COR-L47 (cell line): ENCODE measurements at regions not wholly inside any gene's neighbourhood (a gene's known extent, or its start where the extent isn't known, plus 50 kb on each side); places are given as distances from the start of the nearest gene placed in this dataset.
A peak's percentile ranks its signal among the peaks of the same experiment; 100 is the strongest.
"Not testable (repeated sequence)": the region's sequence is repeated elsewhere in the genome, so short reads cannot be mapped to it uniquely, and the experiment has no call there.

Source experiments
- DNase-seq: peaks from one replicate; lab custom pipeline; 2025; lab: John Stamatoyannopoulos, UW

- DNase-seq = no peak
Measured at GRCh38 chr1:105137543-105138457, 1388.1 kb downstream of the AMY1C start.

GRCh38 chr1:105138458-105138893 is 1388.8 kb downstream of the AMY1C start:
- DNase-seq = peak; percentile 45

- peak; percentile 95 for DNase-seq
Measured at GRCh38 chr1:105172788-105173187, 1423.1 kb downstream of the AMY1C start.

- no peak for DNase-seq
Measured at GRCh38 chr1:105180789-105181188, 1431.1 kb downstream of the AMY1C start.

GRCh38 chr1:105204836-105205371 is 1455.2 kb downstream of the AMY1C start:
- no peak for DNase-seq

- DNase-seq = no peak
Measured at GRCh38 chr1:105208581-105208980, 1458.9 kb downstream of the AMY1C start.

- DNase-seq = no peak
Measured at GRCh38 chr1:105210747-105211146, 1461.0 kb downstream of the AMY1C start.

- DNase-seq = no peak
Measured at GRCh38 chr1:105231378-105231777, 1481.7 kb downstream of the AMY1C start.

GRCh38 chr1:105243411-105243810 is 1493.7 kb downstream of the AMY1C start:
- DNase-seq = no peak

GRCh38 chr1:105243969-105244368 is 1494.3 kb downstream of the AMY1C start:
- peak; percentile 12 for DNase-seq

GRCh38 chr1:105254906-105255305 is 1505.2 kb downstream of the AMY1C start:
- no peak for DNase-seq

GRCh38 chr1:105260001-105260400 is 1510.3 kb downstream of the AMY1C start:
- peak; percentile 45 for DNase-seq

- DNase-seq = no peak
Measured at GRCh38 chr1:105270966-105271365, 1521.3 kb downstream of the AMY1C start.

- DNase-seq = not testable (repeated sequence)
Measured at GRCh38 chr1:105272376-105272775, 1522.7 kb downstream of the AMY1C start.

GRCh38 chr1:105294838-105295237 is 1545.1 kb downstream of the AMY1C start:
- DNase-seq = no peak

GRCh38 chr1:105310063-105310462 is 1560.4 kb downstream of the AMY1C start:
- no peak for DNase-seq

GRCh38 chr1:105317976-105318375 is 1568.3 kb downstream of the AMY1C start:
- no peak for DNase-seq

GRCh38 chr1:105326886-105327285 is 1577.2 kb downstream of the AMY1C start:
- no peak for DNase-seq

- DNase-seq = peak; percentile 7
Measured at GRCh38 chr1:105337420-105337819, 1587.7 kb downstream of the AMY1C start.

- no peak for DNase-seq
Measured at GRCh38 chr1:105343317-105343716, 1593.6 kb downstream of the AMY1C start.

- DNase-seq = no peak
Measured at GRCh38 chr1:105359457-105359856, 1609.8 kb downstream of the AMY1C start.

- DNase-seq = no peak
Measured at GRCh38 chr1:105362438-105362837, 1612.7 kb downstream of the AMY1C start.

GRCh38 chr1:105368446-105368845 is 1618.7 kb downstream of the AMY1C start:
- DNase-seq = peak; percentile 17
